Activated T-cell treated with anti-CD3 and anti-CD28 coated beads for 48 hours (primary cell): ENCODE measurements at regions not wholly inside any gene's neighbourhood (a gene's known extent, or its start where the extent isn't known, plus 50 kb on each side); places are given as distances from the start of the nearest gene placed in this dataset.
"Not testable (repeated sequence)": the region's sequence is repeated elsewhere in the genome, so short reads cannot be mapped to it uniquely, and the experiment has no call there.

Experiments used
- DNase-seq: peaks from one replicate; pipeline ENCODE4 v3.0.0-alpha.2; 2020; ENCODE audit warnings: low read depth

DNA sequence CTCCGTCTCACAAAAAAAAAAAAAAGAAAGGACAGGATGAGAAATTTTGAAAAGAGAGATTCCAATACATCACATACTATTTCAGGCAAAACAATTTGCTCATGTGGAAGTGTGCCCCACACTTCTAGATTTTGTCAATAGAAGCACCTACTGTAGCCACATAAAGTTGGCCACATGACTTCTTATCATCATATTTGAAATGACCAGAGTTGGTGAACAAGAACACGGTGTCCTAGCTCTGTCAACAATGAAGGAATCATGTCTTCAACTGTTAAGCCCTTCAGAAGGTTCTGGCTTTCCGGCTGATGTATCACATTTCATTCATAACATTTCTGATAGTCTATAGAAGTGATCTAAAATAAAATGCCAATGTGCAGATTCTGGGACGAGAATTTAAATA, 534.5 kb downstream of the TMEM114 start:
- DNase-seq = no peak

- DNase-seq = no peak
Measured at GRCh38 chr16:8053437-8053836, 536.9 kb downstream of the TMEM114 start.

- no peak for DNase-seq
Measured at GRCh38 chr16:8048433-8048832, 541.9 kb downstream of the TMEM114 start.

DNA sequence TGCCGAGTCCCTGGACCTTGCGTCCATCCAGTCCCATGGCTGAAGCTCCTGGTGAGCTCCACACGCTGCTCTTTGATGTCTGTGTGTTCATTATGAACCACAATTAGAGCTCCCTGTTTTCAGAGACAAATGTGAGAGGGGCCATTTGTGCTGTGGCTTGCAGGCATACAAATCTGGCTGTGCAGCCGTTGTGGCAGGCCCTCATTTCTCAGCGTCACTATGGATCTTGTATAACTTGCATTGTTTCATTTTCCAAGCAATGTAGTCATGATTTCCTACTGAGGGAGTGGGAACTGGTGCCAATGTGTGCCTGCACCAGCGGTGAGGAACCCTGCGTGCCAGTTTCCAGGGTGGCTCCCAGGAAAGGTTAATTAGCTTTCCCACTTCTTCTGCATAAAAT, 542.6 kb downstream of the TMEM114 start:
- DNase-seq = no peak

DNA sequence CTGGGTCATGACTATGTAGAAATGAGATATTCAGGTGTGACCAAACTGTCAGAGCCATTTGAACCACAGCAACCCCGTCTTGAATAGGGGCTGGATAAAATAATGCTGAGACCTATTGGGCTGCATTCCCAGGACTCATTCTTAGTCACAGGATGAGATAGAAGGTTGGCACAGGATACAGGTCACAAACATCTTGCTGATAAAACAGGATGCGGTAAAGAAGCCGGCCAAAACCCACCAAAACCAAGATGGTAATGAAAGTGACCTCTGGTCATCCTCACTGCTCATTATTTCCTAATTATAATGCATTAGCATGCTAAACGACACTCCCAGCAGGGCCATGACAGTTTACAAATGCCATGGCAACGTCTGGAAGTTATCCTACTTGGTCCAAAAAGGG, 545.5 kb downstream of the TMEM114 start:
- no peak for DNase-seq

DNA sequence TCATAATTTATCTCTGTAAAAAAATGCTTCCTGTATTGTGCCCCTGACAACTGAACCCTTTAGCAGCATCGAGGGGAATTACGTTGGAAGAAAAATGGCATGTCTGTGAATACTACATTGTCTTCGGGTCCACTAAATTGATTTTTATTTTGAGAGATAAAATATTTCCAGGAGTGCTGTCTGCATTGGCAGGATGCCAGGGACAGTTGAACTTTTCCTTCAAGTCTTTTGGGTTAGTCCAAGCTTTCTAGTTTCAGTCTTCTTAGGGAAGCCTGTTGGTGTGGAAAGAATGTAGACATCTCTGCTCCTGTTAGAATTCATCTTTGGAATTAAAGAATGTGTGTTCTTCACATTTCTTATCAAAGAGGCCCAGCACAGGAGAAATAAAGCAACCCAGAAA, 557.9 kb downstream of the TMEM114 start:
- no peak for DNase-seq

GRCh38 chr16:8030004-8030403, 560.3 kb downstream of the TMEM114 start:
- not testable (repeated sequence) for DNase-seq

DNA sequence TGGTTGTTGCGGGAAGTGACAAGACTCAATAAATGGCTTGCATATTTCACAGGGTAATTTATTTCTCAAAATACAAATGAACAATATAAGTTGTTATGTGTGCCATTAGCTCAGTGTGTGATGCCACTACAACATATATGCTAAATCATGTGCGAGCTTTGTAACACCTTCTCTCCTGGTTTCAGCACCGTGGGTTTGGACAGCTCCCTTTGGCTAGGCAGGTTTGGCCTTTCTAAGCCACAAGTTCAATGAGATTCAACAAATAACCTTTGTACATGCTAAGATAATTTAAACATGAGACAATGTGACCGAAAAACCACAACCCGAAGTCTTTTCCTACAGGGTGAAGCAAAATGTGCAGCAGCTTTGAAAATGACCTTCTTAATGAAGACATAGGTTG, 563.9 kb downstream of the TMEM114 start:
- DNase-seq = no peak

- DNase-seq = no peak
Measured at GRCh38 chr16:8023326-8023725, 567.0 kb downstream of the TMEM114 start.

DNA sequence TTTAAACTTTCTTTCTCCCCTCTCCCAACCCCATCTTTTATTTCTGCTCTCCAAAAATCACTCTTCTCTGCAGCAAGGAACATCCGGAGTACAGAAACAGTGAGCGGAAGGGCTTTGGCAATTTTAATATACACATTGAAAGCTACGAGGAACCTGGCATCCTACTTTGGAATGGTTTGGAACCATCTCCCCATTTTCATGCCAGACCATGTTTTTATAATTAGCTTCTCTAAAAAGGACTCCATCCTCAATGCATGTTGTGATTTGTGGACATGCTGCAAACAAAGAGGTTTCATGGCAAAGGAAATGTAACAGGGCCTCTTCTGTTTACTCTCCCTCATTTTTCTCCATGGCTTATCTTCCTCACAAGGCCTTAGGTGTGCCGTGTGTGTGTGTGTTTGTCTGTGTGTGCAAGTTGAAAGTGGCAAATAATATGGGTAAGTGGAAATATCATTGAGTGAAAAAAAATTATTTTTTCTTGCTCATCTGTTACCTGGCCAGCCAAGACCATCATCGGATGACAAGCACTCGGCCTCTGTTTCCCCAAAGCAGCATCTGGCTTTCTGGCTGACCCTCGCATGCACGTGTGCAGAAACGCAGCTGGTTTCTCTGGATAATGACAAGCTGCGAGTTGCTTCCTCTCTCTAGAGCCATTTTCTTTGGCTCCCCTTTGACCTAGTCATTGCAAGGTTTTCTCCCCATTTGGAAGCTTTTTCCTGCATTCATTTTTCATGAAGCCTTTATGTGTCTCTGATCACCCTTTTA, 585.0 kb downstream of the TMEM114 start:
- no peak for DNase-seq

DNA sequence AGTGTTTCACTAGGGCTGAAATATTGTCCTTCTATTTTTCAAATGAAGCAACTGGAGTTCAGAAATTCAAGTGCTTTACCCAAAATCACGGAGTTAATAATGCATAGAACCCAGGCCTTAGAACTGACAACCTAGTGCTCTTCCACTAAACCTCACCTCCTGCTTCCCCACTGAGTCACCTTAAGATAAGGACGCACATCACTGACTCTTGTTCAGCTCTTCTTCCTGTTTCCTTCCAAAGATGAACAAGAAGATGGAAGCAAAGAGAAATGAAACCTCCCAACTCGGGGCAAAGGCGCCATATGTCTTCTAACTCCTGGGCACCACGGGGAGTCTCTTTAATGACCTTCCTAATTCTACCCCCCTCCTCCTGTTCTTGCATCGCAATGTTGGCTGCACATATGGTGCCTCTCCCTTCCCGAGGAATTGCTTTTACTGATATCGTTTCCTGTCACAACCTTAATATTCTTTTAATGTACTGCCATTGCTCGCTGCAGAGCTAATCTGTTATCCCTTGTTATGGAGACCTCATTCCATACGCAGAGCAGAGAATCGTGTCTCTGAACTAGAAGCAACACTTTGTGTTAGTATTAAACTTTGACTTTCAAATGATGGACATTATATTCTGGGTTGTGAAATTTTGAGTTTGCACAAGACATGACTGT, 591.4 kb downstream of the TMEM114 start:
- no peak for DNase-seq

- no peak for DNase-seq
Measured at GRCh38 chr16:7997966-7998365, 592.3 kb downstream of the TMEM114 start.

GRCh38 chr16:7992616-7993015, 597.7 kb downstream of the TMEM114 start:
- no peak for DNase-seq

GRCh38 chr16:7990626-7991260, 599.6 kb downstream of the TMEM114 start:
- no peak for DNase-seq

GRCh38 chr16:7983676-7984075, 606.6 kb downstream of the TMEM114 start:
- no peak for DNase-seq

DNA sequence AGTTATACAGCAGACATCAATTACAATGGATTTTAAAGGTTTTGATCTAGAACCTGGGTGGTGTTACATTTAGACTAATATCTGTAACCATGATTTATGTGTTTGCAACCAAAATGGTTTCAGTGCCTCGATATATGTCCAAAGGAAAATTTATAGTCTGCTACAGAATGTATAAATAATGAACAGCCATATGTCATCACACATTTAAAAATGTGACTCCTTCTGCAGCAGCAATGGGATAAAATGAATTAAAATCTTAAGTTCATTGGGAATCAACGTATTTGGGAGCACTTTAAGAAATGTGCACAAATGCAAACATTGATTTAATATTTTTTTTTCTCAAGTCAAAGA, 610.2 kb downstream of the TMEM114 start:
- DNase-seq = no peak

GRCh38 chr16:7979448-7980132, 610.7 kb downstream of the TMEM114 start:
- no peak for DNase-seq

- DNase-seq = no peak
Measured at GRCh38 chr16:7976563-7976962, 613.7 kb downstream of the TMEM114 start.

DNA sequence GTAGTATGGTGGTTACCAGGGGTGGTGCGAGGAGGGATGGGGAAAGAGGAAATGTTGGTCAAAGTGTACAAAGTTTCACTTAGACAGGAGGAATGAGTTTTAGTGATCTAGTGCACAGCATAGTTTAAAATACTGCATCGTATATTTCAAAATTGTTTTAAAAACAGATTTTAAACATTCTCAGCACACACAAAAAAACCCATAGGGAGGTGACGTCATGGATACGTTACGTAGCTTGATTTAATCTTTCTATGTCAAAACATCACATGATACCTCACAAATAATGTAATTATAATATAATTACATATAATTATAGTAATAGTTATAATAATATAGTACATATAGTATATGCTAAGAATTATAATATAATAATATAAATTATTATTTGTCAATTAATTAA, 614.2 kb downstream of the TMEM114 start:
- no peak for DNase-seq

DNA sequence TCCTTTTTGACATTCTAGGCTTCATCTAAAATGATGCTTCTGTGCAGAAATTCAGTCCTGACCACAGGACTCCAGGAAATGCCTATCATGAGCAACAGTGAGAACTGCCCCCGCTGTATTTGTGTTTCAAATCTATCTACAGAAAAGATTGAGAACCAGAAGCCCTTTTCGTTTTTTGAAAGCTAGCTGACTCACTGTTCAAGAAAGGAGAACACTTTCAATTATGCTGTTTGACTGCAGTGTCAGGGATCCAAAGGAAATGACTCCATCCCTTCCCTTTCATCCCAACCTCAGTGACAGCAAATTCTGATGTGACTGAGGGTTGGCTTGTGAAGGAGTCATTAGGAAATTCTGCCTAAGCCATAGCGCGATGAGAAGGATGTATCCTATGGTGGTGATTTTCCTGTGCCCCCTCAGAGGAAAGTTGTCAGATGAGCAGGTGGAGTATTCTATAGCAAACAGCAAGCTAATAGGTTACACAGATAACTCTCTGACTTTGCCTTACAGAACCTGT, 622.3 kb downstream of the TMEM114 start:
- DNase-seq = no peak

DNA sequence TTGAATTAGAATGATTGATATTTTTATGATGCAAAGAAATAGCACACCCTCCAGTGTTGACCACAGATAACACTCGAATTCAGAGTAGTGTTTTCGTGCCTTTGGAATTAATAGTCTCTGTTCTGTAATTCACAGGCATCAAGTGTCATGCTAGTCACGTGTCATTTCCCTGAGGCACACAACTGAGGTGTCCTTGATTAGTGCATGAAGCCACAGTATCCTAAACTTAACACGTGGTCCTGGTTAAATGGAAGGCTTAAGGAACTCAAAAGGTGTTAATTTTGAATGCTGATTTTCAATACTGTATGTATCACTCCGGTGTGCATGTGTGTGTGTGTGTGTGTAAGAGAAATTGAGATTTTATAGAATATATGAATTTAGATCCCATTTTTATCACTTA, 625.6 kb downstream of the TMEM114 start:
- no peak for DNase-seq

GRCh38 chr16:7964167-7964566, 626.1 kb downstream of the TMEM114 start:
- DNase-seq = no peak
